Right renal pelvis (tissue), 4 donors: ENCODE measurements at regions not wholly inside any gene's neighbourhood (a gene's known extent, or its start where the extent isn't known, plus 50 kb on each side); places are given as distances from the start of the nearest gene placed in this dataset.
A peak's percentile ranks its signal among the peaks of the same experiment; 100 is the strongest.

Experiments used
- DNase-seq, 4 donors: peaks; one replicate each; pipeline ENCODE4 v3.0.0-alpha.2; 2013; ENCODE audit warnings: low read depth in 4 of 4, low spot score in 3 of 4, missing footprints in 1 of 4

DNA sequence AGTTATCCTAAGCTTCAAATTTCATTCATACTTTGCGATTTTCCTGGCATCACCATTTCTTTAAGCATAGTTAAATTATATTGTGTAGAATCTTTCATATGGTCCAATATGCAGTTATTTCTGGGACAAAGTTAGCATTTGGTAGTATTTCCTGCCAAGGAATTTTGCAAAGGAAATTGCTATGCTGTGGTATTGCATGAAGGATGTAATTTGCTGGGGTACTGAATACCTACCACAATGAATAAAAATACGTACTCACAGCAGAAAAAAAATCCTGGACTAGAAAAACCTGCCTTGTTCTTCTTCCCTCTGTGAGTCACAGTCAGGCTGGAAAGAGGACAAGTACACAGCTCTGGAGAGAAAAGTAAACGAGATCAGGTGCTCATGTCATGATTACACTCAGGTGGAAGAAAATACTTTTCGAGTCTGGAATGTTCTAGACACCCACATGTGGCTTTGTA, 241.2 kb downstream of the PTBP2 start:
- no peak for DNase-seq

DNA sequence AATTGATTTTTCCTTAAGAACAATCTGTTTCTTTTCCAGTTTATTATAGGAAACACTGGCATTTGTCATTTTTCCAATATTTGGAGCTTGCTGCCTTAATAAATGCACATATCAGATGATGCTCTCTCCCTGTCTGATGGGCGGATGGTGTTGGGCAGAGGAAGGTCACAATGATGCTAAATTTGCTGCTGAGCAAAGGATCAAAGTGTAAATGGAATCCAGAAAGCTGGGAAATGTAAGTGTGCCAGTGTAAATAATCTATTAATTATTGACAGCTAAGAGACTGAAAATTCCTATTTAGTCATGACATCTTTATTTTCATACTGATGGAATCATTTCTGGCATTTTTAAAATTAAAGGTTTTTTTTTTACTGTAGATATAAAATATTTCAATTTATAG, 243.2 kb downstream of the PTBP2 start:
- DNase-seq, result no peak

- DNase-seq, result peak; percentile 38 to 51 (median 46)
Measured at GRCh38 chr1:96966536-96967138, 245.1 kb downstream of the PTBP2 start.

DNA sequence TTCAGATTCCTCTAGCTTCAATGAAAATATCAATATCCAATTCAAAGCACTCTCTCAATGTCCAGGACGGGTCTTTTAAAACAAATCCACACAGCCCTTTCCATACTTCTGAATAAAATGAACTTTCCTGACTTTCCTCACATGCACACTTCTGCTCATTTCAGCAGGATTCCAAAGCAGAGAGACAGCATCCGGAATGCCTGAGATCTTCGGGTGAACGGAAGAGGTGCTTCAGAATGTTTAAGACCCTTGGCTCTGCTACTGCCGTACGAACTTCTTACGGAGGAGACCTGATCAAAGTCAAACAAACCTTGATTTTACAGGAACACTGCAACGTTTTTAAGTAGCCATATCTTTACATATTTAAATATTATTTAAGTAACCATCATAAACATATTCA, 245.7 kb downstream of the PTBP2 start:
- no peak for DNase-seq

DNA sequence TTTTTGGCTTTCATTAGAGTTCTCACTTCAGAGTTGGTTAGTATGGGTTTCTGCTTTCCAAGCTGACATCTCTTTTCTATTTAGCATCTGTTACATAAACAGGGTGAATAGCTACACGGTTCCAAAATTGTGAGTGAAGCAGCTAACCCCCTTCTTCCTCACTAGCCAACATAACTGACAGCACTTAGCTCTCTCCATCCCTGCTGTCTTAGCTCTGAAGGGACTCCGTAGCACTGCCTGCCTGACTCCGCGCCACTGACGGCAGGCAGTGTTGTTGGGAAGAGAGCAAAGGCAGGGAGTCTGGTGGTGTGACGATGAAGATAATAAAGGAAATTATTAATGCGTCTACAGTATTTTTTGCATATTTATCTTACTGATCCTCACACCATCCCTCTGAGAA, 247.0 kb downstream of the PTBP2 start:
- no peak for DNase-seq

- no peak for DNase-seq
Measured at GRCh38 chr1:96968983-96969382, 247.4 kb downstream of the PTBP2 start.

- DNase-seq, result no peak
Measured at GRCh38 chr1:96969656-96970163, 248.1 kb downstream of the PTBP2 start.

- no peak for DNase-seq
Measured at GRCh38 chr1:96971439-96971838, 249.9 kb downstream of the PTBP2 start.

DNA sequence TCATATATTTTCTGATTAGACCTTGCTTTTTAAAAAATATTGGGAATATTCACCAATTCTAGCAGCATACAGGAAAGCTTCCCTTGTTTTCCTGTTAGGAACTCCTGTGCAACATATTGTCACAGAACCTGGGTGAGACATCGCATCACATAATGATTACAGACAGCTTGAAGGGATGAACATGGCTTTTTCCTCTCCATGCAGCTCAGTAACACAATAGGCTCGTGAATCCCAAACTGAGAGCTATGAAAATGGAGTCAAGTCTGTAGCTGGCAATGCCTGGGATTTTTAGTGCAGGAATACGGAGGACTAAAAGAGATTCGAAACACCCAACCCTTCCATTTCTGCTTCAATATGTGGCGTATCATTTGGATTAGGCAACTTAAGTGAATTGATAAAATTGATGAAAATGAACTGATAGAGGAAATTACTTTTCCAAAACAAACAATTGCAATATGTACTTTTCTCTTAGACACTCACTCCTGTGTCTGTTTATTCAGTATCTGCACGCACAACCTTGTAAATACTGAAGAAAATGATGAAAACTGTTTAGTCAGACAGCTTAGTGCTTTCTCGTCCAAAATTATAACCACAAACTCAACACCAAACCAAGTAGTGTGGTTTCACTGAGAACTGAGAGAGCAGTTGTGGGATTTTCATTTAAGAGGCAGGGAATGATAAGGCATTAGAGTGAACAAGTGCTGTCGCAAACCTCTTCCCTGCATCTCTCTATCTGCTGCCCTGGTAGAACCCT, 250.4 kb downstream of the PTBP2 start:
- no peak for DNase-seq

DNA sequence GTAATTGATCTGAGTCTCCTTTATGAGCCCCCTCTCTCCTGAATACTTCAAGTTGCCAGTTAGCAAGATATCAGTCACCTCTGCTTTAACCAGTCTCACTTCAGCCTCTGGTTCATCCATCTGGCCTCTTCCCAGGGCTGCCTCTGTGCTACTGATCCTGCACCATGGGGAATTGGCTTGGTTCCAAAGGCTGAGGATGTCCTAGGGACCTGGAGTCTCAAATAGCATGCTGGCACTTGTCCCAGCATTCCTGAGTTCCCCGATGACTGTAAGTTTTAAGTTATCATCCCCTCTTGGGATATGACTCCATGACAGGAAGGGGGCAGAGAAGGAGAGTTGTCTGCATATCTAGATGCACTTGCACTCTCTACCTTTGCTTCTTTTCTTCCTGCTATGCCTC, 252.0 kb downstream of the PTBP2 start:
- DNase-seq, result no peak

DNA sequence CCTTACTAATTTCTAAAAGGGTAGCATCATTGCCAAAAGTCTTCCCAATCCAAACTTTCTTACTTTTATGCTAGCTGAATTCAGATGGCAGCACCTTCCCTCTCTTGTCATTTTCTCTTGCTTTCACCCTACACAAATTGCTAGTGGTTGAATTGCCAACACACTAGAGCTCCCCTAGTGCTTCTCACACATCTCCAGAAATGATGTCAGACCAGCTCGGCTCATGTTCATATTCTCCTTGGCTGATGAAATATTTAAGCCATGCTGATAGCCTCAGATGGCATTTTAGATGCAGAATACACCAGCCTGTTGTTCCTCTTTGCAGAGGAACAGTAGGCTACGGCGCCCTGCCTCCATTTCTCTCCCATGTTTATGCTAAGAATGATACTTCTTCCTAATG, 256.9 kb downstream of the PTBP2 start:
- DNase-seq, result no peak

DNA sequence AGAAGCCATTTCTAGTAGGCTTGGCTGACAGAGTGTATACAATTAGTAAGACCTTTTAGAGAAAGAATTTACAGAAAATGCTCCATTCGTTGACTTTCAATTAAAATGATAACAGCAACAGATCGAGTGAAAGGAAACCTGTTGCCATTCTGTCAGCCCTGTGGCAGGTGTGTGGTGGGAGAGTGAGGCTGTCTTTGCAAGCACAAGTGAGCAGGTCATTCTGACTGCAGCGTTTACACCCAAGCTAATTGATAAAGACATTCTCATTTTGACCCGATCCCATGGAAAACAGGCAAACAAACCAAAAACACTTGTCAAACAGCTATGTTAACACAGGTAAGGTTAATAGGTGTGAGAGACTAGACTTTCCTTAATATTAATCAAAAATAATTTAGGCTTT, 257.3 kb downstream of the PTBP2 start:
- no peak for DNase-seq

DNA sequence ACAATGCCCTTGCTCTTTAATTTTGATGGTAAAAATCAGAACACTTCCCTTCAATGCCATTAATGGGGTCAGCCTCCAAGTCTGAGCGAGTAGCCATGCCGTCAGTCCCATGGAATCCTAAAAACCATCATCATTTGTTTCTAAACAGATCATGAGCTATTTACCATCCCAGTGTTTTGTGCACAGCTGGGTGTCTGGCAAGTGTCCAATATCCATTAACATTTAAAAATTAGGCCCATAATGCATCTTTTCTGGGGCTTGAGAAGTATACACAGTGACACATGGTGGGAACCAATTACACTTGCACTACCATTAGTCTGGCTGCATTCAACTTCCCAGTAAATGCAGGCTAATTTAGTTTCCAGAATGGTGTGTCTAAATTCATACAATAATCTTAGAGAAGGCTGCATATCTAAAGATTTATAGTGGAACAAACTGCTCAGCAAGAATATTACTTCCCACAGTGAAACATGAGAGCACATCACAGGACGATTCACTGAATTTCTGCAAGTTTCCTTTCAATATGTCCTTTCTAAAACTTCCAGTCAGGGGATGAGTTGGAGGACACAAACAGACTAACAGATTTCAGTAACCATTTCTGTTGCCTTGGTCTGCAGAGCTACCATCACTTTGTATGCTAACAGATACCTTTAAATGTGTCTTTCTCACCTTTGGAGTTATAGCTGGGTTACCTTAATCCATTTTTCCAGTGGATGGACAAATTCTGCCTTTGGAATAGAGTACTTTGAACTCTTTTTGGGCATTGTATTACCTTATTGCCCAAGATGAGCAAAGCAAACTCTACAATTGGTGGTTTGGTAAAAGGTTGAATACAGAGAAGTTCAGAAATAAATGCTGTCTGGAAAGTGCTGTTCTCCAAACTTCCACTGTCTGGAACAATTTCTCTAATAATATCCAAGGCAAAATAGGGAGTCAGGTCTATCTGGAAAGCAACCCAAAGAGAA, 258.0 kb downstream of the PTBP2 start:
- peak in 1 of 4 donors; percentile 12 for DNase-seq

DNA sequence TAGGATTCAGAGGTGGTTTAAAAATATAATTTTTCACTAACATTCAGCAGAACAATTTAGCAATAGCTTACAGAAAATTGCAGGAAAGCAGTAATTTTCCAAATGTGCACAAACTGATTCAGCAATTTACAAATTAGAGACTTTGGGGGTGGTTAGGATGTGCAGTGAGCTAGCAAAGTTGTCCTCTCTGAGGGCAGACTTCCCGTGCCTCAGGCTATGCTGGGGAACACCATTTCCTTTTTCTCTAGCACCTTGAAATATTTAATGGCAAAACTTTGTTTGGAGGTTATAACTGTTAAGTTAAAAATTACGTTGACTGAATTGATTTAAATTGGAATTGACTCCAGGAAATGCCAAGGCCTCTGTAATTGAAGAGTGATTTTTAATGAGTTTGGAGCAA, 258.9 kb downstream of the PTBP2 start:
- DNase-seq, result no peak

DNA sequence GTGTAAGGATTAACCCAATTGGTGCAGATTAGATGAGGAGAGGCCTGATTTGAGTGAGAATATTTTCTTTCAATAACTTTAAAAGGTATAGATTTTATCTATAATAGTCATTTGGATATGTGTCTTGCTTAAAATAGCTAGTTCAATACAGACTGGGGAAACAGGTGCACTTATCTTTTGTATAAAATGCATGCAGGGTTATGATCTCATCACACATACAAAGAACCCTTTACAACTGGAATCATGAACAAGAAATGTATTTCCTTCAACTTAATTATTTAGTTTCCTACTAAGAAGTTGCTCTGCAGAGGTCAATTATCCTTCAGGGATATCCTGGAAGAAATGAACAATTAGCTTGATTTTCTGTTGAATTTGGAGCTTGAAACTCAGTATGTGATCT, 259.6 kb downstream of the PTBP2 start:
- no peak for DNase-seq

- DNase-seq, result no peak
Measured at GRCh38 chr1:96982118-96982517, 260.5 kb downstream of the PTBP2 start.

DNA sequence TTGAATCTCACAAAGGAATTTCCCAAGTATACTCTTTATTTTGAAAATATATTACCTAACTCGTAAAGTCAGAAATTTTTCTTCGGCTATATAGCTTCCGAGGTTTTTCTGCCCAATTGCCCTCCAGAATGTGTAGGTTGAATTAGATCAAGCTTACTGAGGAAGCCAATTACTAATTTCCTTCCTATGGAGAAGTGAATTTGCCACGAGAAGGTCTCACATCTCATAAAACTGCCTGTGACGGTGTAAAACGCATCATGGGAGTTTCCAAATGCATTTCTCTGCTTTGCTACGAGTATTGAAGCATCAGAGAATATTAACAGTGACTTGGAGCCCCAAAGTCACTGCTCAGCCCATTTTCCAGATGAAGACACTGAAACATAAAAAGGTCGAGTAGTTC, 262.3 kb downstream of the PTBP2 start:
- DNase-seq, result no peak

DNA sequence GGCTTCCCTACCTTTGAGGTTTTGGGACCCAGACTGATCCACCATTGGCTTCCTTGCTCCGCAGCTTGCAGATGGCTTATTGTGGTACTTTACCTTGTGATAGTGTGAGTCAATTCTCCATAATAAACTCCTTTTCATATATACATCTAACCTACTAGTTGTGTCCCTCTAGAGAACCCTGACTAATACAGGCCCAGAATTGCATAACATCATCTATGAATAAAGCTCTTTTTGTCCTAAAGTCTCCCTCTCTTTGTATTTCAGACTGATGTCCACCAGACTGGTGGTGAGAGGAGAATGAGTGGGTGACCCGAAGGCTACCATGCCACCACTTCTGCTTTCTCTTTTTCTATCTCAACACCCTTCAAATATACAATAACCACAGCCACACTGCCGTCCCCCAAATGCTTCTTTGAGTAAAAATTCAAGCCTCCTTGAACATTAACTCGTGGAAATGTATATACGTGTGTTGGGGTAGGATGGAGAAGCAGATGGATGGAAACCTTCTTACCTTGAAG, 265.7 kb downstream of the PTBP2 start:
- no peak for DNase-seq

- no peak for DNase-seq
Measured at GRCh38 chr1:96989302-96989701, 267.7 kb downstream of the PTBP2 start.

GRCh38 chr1:96990136-96990535, 268.6 kb downstream of the PTBP2 start:
- no peak for DNase-seq

DNA sequence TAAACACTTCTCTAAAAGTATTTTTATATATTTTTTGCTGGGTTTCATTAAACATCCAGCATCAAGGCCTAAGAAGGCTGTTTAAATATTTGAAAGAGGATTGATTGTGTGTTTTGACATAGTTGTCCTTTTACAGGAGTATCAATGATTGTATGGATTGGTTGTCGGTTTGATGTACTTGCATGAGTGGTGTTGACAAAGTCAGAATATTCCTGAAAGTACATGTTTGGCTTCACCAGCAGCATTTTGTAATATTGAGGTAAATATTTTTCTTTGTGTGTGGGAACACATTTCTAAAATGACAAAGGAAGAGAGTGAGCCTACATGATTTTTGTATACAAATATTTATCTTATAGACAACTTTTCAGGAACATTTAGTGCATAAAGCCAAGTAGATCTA, 269.7 kb downstream of the PTBP2 start:
- no peak for DNase-seq
